ENCODE measurements at regions not wholly inside any gene's neighbourhood (a gene's known extent, or its start where the extent isn't known, plus 50 kb on each side); places are given as distances from the start of the nearest gene placed in this dataset.

DNA sequence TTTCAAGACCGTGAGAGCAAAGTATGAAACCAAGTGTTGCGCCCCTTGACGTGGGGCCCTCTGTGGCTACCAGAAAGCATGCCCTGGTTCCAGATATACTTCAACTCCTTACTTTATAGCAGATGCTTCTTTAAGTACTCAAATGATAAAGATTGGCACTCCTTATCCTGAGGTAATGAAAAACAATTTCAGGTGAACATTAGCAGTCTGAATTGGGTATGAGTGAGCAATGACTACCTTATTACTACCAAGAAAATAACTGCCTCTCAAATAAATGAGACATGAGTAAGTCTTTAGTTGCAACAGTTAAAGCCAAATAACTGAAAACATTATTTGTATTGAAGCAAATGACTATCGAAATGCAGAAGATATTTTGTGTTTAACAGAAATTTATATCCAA is 408.7 kb downstream of the MMUT start:
- intact Hi-C loops (cut with DNase I): no loop called here
- 82 to 86% methylated on average over 4 of the region's 4 CpGs for WGBS, 2 donors
- Histone ChIP-seq H3K27ac (ENCODE audit: low read depth in 1 of 2, low read length in 2 of 2) (no peak overlapping the region), H3K4me3 (ENCODE audit: low read length in 2 of 2) (no peak overlapping the region), H3K4me1 (ENCODE audit: control insufficient read depth in 1 of 2, insufficient read depth in 2 of 2, low read length in 2 of 2) (no peaks in the 10 kb centered on the region), H3K27me3 (ENCODE audit: control insufficient read depth in 1 of 2, insufficient read depth in 2 of 2, low read length in 1 of 2) (no peaks in the 10 kb centered on the region), H3K9me3 (ENCODE audit: control insufficient read depth, low read length) (no peaks in the 10 kb centered on the region), H3K36me3 (ENCODE audit: control insufficient read depth in 1 of 2, insufficient read depth in 2 of 2, low read length in 1 of 2) (no peaks in the 10 kb centered on the region)
- no peak for DNase-seq
- no peak for ATAC-seq (ENCODE audit: low FRiP score)

DNA sequence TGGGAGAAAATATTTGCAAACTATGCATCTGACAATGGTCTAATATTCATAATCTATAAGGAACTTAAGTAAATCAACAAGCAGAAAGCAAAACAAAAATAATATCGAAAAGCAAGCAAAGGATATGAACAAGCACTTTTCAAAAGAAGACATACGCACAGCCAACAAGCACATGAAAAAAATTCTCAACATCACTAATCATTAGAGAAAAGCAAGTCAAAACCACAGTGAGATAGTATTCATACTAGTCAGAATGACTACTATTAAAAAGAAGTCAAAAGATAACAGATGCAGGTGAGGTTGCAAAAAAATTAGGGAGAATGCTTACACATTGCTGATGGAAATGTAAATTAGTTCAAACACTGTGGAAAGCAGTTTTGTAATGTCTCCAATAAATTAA is 410.2 kb downstream of the MMUT start:
- Histone ChIP-seq H3K36me3 (ENCODE audit: control insufficient read depth in 1 of 2, insufficient read depth in 2 of 2, low read length in 1 of 2) (no peaks in the 10 kb centered on the region), H3K27ac (ENCODE audit: low read depth in 1 of 2, low read length in 2 of 2) (no peak overlapping the region), H3K9me3 (ENCODE audit: control insufficient read depth, low read length) (no peaks in the 10 kb centered on the region), H3K4me1 (ENCODE audit: control insufficient read depth in 1 of 2, insufficient read depth in 2 of 2, low read length in 2 of 2) (no peaks in the 10 kb centered on the region), H3K27me3 (ENCODE audit: control insufficient read depth in 1 of 2, insufficient read depth in 2 of 2, low read length in 1 of 2) (no peaks in the 10 kb centered on the region), H3K4me3 (ENCODE audit: low read length in 2 of 2) (no peak overlapping the region)
- no peak for DNase-seq
- WGBS, 2 donors: 88 to 90% methylated on average over 2 of the region's 2 CpGs
- intact Hi-C loops (cut with DNase I): no loop called here
- ATAC-seq (ENCODE audit: low FRiP score): no peak

DNA sequence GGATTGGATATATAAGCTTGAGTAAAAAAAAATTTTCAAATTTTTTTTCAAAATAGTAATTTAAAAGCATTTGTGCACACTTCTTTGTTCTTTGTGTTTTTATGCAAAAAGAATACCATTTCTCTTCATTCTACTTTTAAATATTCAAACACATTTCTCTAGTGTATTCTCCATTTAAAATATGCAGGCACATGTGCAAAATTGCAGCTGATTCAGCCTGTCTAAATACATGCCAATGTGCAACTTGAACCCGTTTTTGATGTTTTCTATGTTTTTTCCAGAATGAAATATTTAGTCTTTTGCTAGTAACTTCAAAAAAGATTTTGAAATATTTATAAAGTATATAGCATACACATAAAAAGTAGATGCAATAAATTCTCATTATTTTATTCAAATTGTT is 411.8 kb downstream of the MMUT start:
- intact Hi-C loops (cut with DNase I): no loop called here
- ATAC-seq (ENCODE audit: low FRiP score) (no peak), DNase-seq (no peak)
- Histone ChIP-seq H3K27ac (ENCODE audit: low read depth in 1 of 2, low read length in 2 of 2) (no peak overlapping the region), H3K36me3 (ENCODE audit: control insufficient read depth in 1 of 2, insufficient read depth in 2 of 2, low read length in 1 of 2) (no peaks in the 10 kb centered on the region), H3K9me3 (ENCODE audit: control insufficient read depth, low read length) (no peaks in the 10 kb centered on the region), H3K4me1 (ENCODE audit: control insufficient read depth in 1 of 2, insufficient read depth in 2 of 2, low read length in 2 of 2) (no peaks in the 10 kb centered on the region), H3K27me3 (ENCODE audit: control insufficient read depth in 1 of 2, insufficient read depth in 2 of 2, low read length in 1 of 2) (no peaks in the 10 kb centered on the region), H3K4me3 (ENCODE audit: low read length in 2 of 2) (no peak overlapping the region)
- WGBS, 2 donors: 57 to 61% methylated on average over 1 of the region's 1 CpG

DNA sequence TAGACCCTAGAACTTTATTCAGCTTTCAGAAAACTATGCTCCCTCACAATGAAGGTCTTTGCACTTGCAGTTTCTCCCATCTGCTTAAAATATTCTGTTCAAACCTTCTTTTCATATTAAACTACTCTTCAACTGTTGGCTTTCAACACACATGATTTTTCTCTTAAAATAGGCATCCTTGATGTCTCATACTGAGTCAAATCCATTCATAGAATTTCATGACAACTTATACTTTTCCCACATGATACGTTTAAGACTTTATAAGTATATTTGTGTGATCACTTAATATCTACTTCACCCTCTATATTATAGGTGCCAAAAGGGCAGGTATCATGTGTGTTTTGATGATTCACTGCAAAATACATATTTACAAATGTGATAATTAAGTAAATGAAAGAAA is 412.5 kb downstream of the MMUT start:
- no peak overlapping the region for H3K27ac ChIP-seq (ENCODE audit: low read depth in 1 of 2, low read length in 2 of 2)
- DNase-seq (no peak), ATAC-seq (ENCODE audit: low FRiP score) (no peak)
- H3K4me1 ChIP-seq (ENCODE audit: control insufficient read depth in 1 of 2, insufficient read depth in 2 of 2, low read length in 2 of 2): no peaks in the 10 kb centered on the region
- intact Hi-C loops (cut with DNase I): no loop called here
- 73 to 74% methylated on average over 1 of the region's 1 CpG for WGBS, 2 donors
- no peaks in the 10 kb centered on the region for H3K27me3 ChIP-seq (ENCODE audit: control insufficient read depth in 1 of 2, insufficient read depth in 2 of 2, low read length in 1 of 2)
- H3K36me3 ChIP-seq (ENCODE audit: control insufficient read depth in 1 of 2, insufficient read depth in 2 of 2, low read length in 1 of 2): no peaks in the 10 kb centered on the region
- no peak overlapping the region for H3K4me3 ChIP-seq (ENCODE audit: low read length in 2 of 2)
- no peaks in the 10 kb centered on the region for H3K9me3 ChIP-seq (ENCODE audit: control insufficient read depth, low read length)

DNA sequence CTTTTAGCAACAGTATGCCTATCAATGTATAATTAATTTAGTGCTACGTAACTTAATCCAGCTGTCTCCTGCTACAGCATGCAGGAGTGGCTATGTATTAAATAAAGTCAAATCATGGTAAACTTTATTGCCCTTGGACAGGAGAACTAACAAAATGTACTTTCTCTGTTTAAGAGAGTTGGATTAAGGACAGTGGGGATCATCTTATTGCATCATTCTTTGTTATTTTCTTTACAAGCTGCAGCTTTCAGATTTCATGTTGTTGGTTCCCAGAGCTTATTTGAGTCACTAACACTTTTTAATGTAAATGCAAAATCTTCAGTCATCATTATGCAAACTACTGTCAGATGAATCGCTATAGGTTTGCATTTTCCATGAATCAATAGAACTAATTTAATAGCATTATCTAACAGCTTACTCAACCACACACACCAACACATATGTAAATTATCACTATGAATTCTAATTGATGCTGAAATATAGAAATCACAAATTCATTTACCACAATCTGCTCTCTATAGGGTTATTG is 424.7 kb downstream of the MMUT start:
- Histone ChIP-seq H3K27me3 (ENCODE audit: control insufficient read depth in 1 of 2, insufficient read depth in 2 of 2, low read length in 1 of 2) (no peaks in the 10 kb centered on the region), H3K4me1 (ENCODE audit: control insufficient read depth in 1 of 2, insufficient read depth in 2 of 2, low read length in 2 of 2) (no peaks in the 10 kb centered on the region), H3K9me3 (ENCODE audit: control insufficient read depth, low read length) (no peaks in the 10 kb centered on the region), H3K27ac (ENCODE audit: low read depth in 1 of 2, low read length in 2 of 2) (no peak overlapping the region), H3K4me3 (ENCODE audit: low read length in 2 of 2) (no peak overlapping the region), H3K36me3 (ENCODE audit: control insufficient read depth in 1 of 2, insufficient read depth in 2 of 2, low read length in 1 of 2) (no peaks in the 10 kb centered on the region)
- WGBS, 2 donors: 84 to 87% methylated on average over 2 of the region's 2 CpGs
- intact Hi-C loops (cut with DNase I): no loop called here
- no peak for ATAC-seq (ENCODE audit: low FRiP score)
- DNase-seq: no peak

DNA sequence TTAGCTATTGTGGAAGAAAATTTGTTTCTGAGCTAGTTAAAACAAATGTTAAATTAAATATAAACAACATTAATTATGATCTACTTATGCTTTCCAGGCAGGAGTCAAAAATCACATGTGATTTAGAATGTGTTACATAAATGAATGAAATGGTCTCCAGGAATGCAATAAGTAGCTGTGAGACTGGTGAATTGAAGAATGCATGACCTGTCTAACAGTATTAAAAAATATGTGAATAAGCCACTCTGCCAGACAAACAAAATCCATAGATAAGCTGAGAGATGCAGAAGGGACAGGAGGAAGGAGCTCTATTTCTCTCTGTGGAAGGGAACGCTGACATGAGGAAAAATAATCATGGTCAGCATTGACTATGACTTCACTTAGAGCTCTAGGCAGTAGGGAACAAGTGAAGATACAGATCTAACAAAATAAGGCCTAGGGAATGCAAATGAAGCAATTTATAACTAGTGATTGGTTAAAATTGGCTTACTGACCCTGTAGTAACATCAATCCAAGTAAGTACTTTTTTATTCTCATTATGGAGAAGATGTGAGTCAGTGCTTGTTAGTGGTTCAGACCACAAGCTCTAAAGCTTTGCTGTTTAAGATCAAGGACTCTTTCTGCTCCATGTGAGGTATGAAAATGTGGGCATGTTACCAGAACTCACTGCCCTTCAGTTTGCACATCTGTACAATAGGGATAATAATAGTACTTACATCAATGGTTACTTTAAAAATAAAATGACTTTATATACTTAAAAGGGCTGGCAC is 432.6 kb downstream of the MMUT start:
- Histone ChIP-seq H3K9me3 (ENCODE audit: control insufficient read depth, low read length) (no peaks in the 10 kb centered on the region), H3K27ac (ENCODE audit: low read depth in 1 of 2, low read length in 2 of 2) (no peak overlapping the region), H3K27me3 (ENCODE audit: control insufficient read depth in 1 of 2, insufficient read depth in 2 of 2, low read length in 1 of 2) (no peaks in the 10 kb centered on the region), H3K4me3 (ENCODE audit: low read length in 2 of 2) (no peak overlapping the region), H3K36me3 (ENCODE audit: control insufficient read depth in 1 of 2, insufficient read depth in 2 of 2, low read length in 1 of 2) (no peaks in the 10 kb centered on the region), H3K4me1 (ENCODE audit: control insufficient read depth in 1 of 2, insufficient read depth in 2 of 2, low read length in 2 of 2) (no peaks in the 10 kb centered on the region)
- 33 to 36% methylated on average over 1 of the region's 1 CpG for WGBS, 2 donors
- intact Hi-C loops (cut with DNase I): no loop called here
- DNase-seq (no peak), ATAC-seq (ENCODE audit: low FRiP score) (no peak)

DNA sequence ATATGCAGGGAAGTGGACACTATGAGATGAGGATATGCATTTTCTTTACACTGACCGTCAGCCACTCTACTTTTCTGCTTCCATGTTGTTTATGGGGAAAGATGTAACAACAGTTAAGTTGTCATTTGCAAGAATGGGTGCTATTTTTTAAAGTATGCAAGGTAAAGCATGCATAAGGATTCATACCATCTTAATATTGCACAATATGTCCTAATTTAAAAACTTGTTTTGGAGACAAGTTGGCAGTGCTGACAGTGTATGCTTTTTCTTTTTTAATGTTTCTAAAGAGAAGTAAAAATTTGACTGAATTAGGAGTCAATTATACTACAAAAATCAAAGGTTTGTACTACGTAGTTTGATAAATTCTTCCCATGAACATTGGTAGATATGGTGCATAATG is 435.4 kb downstream of the MMUT start:
- Histone ChIP-seq H3K4me3 (ENCODE audit: low read length in 2 of 2) (no peak overlapping the region), H3K4me1 (ENCODE audit: control insufficient read depth in 1 of 2, insufficient read depth in 2 of 2, low read length in 2 of 2) (no peaks in the 10 kb centered on the region), H3K9me3 (ENCODE audit: control insufficient read depth, low read length) (no peaks in the 10 kb centered on the region), H3K27ac (ENCODE audit: low read depth in 1 of 2, low read length in 2 of 2) (no peak overlapping the region), H3K27me3 (ENCODE audit: control insufficient read depth in 1 of 2, insufficient read depth in 2 of 2, low read length in 1 of 2) (no peaks in the 10 kb centered on the region), H3K36me3 (ENCODE audit: control insufficient read depth in 1 of 2, insufficient read depth in 2 of 2, low read length in 1 of 2) (no peaks in the 10 kb centered on the region)
- intact Hi-C loops (cut with DNase I): no loop called here
- no peak for ATAC-seq (ENCODE audit: low FRiP score)
- WGBS, 2 donors: 82 to 86% methylated on average over 2 of the region's 2 CpGs
- DNase-seq: no peak

DNA sequence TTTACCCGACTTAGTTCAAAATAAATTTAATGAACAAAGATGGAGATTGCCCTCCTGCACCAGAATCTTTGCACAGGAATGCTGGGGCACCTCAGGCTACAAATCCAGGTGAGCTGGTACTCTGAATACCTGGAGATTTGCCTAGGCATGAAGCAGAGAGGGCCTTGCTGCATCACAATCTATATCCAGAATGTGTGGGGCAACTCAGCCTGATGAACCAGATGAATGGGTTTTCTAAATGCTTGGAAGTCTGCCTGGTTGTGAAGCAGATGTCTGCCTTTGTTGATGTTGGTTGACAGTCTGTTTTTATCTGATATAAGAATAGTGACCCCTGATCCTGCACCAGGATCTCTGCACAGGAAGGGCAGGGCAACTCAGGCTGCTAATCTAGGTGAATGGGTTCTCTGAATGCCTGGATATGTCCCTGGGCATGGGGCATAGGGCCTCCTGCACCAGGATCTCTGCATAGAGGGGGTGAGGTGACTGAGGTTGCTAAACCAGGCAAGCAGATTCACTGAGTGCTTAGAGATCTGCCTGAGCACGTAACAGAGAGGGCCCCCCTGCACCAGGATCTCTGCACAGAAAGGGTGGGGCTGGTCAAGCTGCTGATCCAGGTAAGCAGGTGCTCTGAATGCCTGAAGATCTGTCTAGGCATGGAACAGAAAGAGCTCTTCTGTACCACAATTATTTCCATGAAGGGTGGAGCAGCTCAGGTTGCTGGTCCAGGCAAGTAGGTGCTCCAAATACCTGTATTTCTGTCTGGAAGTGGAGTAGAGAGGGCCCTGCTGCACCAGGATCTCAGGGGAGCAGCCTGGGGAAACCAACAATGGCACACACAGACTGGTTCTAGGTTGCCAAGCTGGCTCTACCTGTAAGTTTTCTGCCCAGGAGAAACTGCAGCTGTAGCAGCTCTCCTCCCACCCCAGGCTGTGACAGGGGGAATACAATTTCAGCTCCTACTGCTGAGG is 437.5 kb downstream of the MMUT start:
- no peaks in the 10 kb centered on the region for H3K36me3 ChIP-seq (ENCODE audit: control insufficient read depth in 1 of 2, insufficient read depth in 2 of 2, low read length in 1 of 2)
- intact Hi-C loops (cut with DNase I): no loop called here
- no peaks in the 10 kb centered on the region for H3K9me3 ChIP-seq (ENCODE audit: control insufficient read depth, low read length)
- H3K27ac ChIP-seq (ENCODE audit: low read depth in 1 of 2, low read length in 2 of 2): no peak overlapping the region
- ATAC-seq (ENCODE audit: low FRiP score) (no peak), DNase-seq (no peak)
- H3K4me3 ChIP-seq (ENCODE audit: low read length in 2 of 2): no peak overlapping the region
- no peaks in the 10 kb centered on the region for H3K27me3 ChIP-seq (ENCODE audit: control insufficient read depth in 1 of 2, insufficient read depth in 2 of 2, low read length in 1 of 2)
- WGBS, 2 donors: 79 to 85% methylated on average over 2 of the region's 2 CpGs
- no peaks in the 10 kb centered on the region for H3K4me1 ChIP-seq (ENCODE audit: control insufficient read depth in 1 of 2, insufficient read depth in 2 of 2, low read length in 2 of 2)
